ENCODE measurements at regions not wholly inside any gene's neighbourhood (a gene's known extent, or its start where the extent isn't known, plus 50 kb on each side); places are given as distances from the start of the nearest gene placed in this dataset.

DNA sequence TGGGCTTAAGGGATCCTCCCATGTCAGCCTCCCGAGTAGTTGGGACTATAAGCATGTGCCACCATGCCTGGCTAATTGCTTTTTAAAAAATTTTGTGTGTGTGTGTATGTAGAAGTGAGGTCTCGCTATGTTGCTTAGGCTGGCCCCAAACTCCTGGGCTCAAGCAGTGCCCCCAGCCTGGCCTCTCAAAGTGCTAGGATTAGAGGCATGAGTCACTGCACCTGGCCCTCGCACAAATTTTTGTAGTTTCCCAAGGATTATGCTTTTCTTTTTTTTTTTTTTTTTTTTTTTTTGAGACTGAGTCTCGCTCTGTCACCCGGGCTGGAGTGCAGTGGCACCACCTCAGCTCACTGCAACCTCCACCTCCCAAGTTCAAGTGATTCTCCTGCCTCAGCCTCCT, 144.4 kb upstream of the HNRNPU start:
- no peak for TF ChIP-seq TCF4 (CRISPR knock-in tag; IDR thresholded peaks at IDR 0.05; ENCODE audit: borderline replicate concordance)
- no peak for TF ChIP-seq GLIS3 (CRISPR knock-in tag; IDR thresholded peaks at IDR 0.05)
- TF ChIP-seq, protein P1, sequence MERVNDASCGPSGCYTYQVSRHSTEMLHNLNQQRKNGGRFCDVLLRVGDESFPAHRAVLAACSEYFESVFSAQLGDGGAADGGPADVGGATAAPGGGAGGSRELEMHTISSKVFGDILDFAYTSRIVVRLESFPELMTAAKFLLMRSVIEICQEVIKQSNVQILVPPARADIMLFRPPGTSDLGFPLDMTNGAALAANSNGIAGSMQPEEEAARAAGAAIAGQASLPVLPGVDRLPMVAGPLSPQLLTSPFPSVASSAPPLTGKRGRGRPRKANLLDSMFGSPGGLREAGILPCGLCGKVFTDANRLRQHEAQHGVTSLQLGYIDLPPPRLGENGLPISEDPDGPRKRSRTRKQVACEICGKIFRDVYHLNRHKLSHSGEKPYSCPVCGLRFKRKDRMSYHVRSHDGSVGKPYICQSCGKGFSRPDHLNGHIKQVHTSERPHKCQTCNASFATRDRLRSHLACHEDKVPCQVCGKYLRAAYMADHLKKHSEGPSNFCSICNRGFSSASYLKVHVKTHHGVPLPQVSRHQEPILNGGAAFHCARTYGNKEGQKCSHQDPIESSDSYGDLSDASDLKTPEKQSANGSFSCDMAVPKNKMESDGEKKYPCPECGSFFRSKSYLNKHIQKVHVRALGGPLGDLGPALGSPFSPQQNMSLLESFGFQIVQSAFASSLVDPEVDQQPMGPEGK (CRISPR knock-in tag; IDR thresholded peaks at IDR 0.05; ENCODE audit: borderline replicate concordance): no peak
- TF ChIP-seq CSDC2 (CRISPR knock-in tag; IDR thresholded peaks at IDR 0.05): no peak
- TF ChIP-seq TOX (CRISPR knock-in tag; IDR thresholded peaks at IDR 0.05; ENCODE audit: borderline replicate concordance): no peak
- no peak for TF ChIP-seq ARNTL (CRISPR knock-in tag; IDR thresholded peaks at IDR 0.05; ENCODE audit: borderline replicate concordance, low read depth)
- TF ChIP-seq BACH2 (CRISPR knock-in tag; IDR thresholded peaks at IDR 0.05; ENCODE audit: borderline replicate concordance): no peak
- TF ChIP-seq RARB (CRISPR knock-in tag; IDR thresholded peaks at IDR 0.05): no peak
- TF ChIP-seq ZC3H10 (CRISPR knock-in tag; IDR thresholded peaks at IDR 0.05): no peak
- no peak for TF ChIP-seq OSR1 (CRISPR knock-in tag; IDR thresholded peaks at IDR 0.05)
- TF ChIP-seq ZFP30 (CRISPR knock-in tag; IDR thresholded peaks at IDR 0.05): no peak
- TF ChIP-seq ZNF8 (CRISPR knock-in tag; IDR thresholded peaks at IDR 0.05): no peak

Data from SK-N-SH treated with all-trans-retinoic acid at 6 μM for 48 hours (cell line).